Embryonic facial prominence (tissue), 1 donor: ENCODE measurements at regions not wholly inside any gene's neighbourhood (a gene's known extent, or its start where the extent isn't known, plus 50 kb on each side); places are given as distances from the start of the nearest gene placed in this dataset.
"Not testable (repeated sequence)": the region's sequence is repeated elsewhere in the genome, so short reads cannot be mapped to it uniquely, and the experiment has no call there.

ENCODE experiments used
- DNase-seq: peaks from one replicate; pipeline ENCODE4 v3.0.0-alpha.2; 2016; ENCODE audit errors: extremely low spot score

- no peak for DNase-seq
These were observed 373.0 kb upstream of the CCNH start for GRCh38 chr5:87785554-87786335.

- no peak for DNase-seq
These were observed 372.3 kb upstream of the CCNH start for GRCh38 chr5:87784879-87785495.

- DNase-seq: no peak
These were observed 371.6 kb upstream of the CCNH start for GRCh38 chr5:87784311-87784710.

GRCh38 chr5:87782916-87783315, 370.2 kb upstream of the CCNH start:
- DNase-seq: no peak

- DNase-seq: no peak
These were observed 369.2 kb upstream of the CCNH start for GRCh38 chr5:87781976-87782375.

GRCh38 chr5:87780831-87781760, 368.4 kb upstream of the CCNH start:
- peak; percentile 76 for DNase-seq

GRCh38 chr5:87778876-87779275, 366.1 kb upstream of the CCNH start:
- DNase-seq: no peak

- no peak for DNase-seq
These were observed 365.1 kb upstream of the CCNH start for GRCh38 chr5:87777877-87778276.

GRCh38 chr5:87776785-87777184, 364.1 kb upstream of the CCNH start:
- DNase-seq: no peak

- DNase-seq: not testable (repeated sequence)
These were observed 363.6 kb upstream of the CCNH start for GRCh38 chr5:87776302-87776701.

- no peak for DNase-seq
These were observed 362.5 kb upstream of the CCNH start for GRCh38 chr5:87775228-87775627.

GRCh38 chr5:87774804-87775203, 362.1 kb upstream of the CCNH start:
- DNase-seq: no peak

- no peak for DNase-seq
These were observed 357.9 kb upstream of the CCNH start for GRCh38 chr5:87770601-87771121.

GRCh38 chr5:87770016-87770570, 357.4 kb upstream of the CCNH start:
- no peak for DNase-seq

- DNase-seq: no peak
These were observed 356.4 kb upstream of the CCNH start for GRCh38 chr5:87769157-87769556.

- DNase-seq: no peak
These were observed 355.5 kb upstream of the CCNH start for GRCh38 chr5:87768190-87768589.

- no peak for DNase-seq
These were observed 352.3 kb upstream of the CCNH start for GRCh38 chr5:87765009-87765408.

GRCh38 chr5:87762631-87763030, 349.9 kb upstream of the CCNH start:
- no peak for DNase-seq

- no peak for DNase-seq
These were observed 344.2 kb upstream of the CCNH start for GRCh38 chr5:87756951-87757350.

- DNase-seq: no peak
These were observed 342.6 kb upstream of the CCNH start for GRCh38 chr5:87755360-87755759.

- DNase-seq: no peak
These were observed 341.5 kb upstream of the CCNH start for GRCh38 chr5:87754009-87754757.
